HG02970 (cell line): ENCODE measurements at regions not wholly inside any gene's neighbourhood (a gene's known extent, or its start where the extent isn't known, plus 50 kb on each side); places are given as distances from the start of the nearest gene placed in this dataset.

Experiments
- ATAC-seq: cut with Tn5 transposase; IDR thresholded peaks from one replicate; pipeline ENCODE4 v1.9.1; 2021; ENCODE audit warnings: mild to moderate bottlenecking, moderate library complexity, moderate number of reproducible peaks; ENCODE audit not compliant: unreplicated experiment, low FRiP score

- no peak for ATAC-seq
These were observed 344.1 kb upstream of the ADAMTSL1 start for GRCh38 chr9:18129809-18130334.

DNA sequence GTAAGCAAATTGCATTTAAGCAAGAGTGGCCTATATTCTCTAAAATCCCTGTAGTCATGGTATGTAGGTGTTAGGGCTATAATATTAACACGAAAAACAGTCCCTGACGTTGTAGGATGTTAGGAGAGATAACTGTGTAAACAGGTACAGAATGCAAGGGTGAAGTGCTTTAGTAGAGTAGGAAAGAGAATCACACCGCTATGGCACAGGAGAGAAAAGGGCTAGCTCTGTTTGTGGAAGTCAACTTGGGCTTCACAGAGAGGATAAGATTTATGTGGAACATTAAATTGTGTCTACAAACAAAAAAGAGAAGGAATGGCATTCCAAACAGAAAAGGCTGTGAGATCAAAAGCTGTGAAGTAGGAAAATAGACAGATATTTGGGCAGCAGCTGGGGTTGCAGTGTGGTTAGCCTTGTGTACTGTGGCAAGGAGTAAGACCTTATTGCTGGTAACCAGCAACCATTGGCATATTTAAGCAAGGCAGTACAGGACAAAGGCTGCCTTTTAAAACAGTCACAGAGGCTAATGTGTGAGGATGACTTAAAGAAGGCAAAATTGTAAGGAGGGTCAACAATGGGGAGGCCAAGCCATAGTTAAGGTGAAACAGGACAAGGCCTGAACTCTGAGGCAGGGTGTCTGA, 337.5 kb upstream of the ADAMTSL1 start:
- ATAC-seq, result no peak

GRCh38 chr9:18137815-18138214, 336.1 kb upstream of the ADAMTSL1 start:
- no peak for ATAC-seq

- no peak for ATAC-seq
These were observed 335.3 kb upstream of the ADAMTSL1 start for GRCh38 chr9:18138656-18139055.

DNA sequence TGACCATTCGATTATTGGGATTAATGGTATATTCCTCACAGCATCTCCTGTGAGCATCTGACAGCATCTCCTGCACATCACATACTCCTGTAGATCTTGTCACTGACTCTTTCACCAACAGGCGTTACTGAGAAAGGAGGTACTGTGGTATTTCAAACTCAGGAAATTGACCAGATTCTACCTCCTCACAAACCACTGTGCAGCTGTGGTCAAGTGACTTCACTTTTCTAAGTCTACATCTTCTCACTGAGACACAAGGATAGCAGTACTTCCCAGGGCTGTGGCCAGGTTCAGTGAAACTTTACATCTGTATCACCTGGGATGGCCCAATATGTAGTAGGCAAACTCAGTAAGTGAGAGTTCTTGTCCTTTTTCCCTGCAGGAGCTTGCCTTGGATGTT, 332.3 kb upstream of the ADAMTSL1 start:
- ATAC-seq, result no peak

GRCh38 chr9:18143073-18143745, 330.7 kb upstream of the ADAMTSL1 start:
- no peak for ATAC-seq

DNA sequence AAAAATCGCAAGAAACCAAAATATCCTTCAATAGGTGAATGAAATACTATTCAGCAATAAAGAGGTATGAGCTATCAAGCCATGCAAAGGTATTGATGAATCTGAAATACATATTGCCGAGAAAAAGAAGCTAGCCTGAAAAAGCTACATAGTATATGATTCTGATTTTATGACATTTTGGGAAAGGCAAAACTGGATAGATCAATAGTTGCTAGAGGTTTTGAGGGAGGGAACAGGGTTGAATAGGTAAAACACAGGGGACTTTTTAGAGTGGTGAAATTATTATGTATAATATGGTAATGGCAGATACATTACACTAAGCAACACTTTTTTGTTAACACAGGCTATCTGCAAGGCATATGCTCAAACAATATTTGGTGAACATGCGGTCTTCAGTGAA, 327.6 kb upstream of the ADAMTSL1 start:
- ATAC-seq, result no peak

DNA sequence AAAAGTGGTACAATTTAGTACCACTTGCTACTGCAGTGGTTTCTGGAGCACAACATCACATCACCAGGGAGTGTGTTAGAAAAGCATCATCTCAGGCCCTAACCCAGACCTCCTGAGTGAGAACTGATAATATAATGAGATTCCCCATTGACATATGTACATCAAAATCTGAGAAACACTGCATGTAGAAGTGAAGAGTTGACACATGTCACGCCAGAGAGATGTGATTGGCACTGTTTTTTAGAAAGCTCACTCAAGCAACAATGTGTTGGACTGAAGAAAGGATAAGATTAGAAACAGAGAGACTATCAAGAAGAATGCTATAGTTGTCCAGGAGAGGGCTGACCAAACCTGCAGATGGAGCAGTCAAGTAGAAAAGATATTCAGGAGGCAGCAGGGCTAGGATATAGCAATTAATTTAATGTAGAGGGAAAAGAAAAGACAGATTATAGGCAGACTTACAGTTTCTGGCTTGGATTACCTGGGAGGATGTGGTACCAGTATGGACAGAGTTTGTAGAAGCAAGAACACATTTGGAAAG, 324.4 kb upstream of the ADAMTSL1 start:
- no peak for ATAC-seq

DNA sequence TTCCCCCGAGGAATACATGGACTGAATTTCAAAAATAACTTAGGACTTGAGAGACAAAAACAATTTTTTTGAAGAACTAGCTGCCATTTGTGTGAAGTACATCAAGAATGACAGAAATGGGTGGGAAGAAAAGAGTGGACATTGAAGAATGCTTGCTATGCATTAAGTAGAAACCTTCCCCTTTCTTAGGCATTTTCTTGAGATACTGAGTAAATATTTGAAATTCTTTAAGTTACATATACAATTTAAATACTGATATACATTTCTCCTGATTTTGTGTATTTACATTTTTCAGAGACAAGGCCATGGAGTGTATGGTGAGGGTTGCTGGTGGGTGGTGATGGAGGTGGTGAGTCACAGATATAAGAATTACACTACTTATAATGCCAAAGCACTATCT, 319.3 kb upstream of the ADAMTSL1 start:
- no peak for ATAC-seq

GRCh38 chr9:18159254-18159653, 314.7 kb upstream of the ADAMTSL1 start:
- ATAC-seq, result no peak

GRCh38 chr9:18163146-18163545, 310.8 kb upstream of the ADAMTSL1 start:
- ATAC-seq, result no peak

GRCh38 chr9:18167733-18168132, 306.2 kb upstream of the ADAMTSL1 start:
- ATAC-seq, result no peak

GRCh38 chr9:18173923-18174322, 300.0 kb upstream of the ADAMTSL1 start:
- no peak for ATAC-seq

GRCh38 chr9:18182636-18183035, 291.3 kb upstream of the ADAMTSL1 start:
- ATAC-seq, result no peak

DNA sequence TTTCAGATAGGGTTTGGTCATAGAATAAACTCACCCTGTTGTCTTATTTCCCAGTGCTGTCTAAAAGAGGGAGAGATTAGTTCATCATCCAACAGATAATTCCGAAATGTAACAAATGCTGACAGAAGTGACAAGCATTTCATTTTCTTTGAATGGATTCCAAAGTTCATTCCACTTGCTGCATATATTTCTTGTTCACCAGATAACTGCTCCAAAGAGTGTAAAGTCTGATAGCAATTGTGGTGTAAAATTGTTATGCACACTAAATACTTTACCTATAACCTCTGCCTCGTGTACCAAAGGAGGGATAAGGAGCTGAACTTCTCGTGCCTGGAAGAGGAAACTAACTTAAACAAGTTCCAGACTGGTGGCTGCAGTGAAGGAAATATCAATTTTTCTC, 290.0 kb upstream of the ADAMTSL1 start:
- ATAC-seq, result no peak

GRCh38 chr9:18184401-18184800, 289.6 kb upstream of the ADAMTSL1 start:
- no peak for ATAC-seq

DNA sequence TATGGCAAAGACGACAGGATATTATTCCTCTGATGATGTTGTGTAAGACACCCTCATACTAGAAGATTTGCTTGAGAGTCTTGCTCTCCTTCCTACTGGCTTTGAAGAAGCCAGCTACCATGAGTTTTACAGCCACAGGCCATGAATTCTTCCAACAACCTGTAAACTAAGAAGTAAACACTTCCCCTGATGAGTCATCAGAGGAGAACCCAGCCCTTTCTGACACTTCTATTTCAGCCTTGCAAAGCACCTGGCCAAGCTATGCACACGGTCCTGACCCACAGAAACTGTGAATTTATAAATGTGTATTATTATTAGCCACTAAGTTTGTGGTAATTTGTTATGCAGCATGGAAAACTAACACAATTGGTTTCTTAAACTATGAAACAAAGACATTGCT, 288.8 kb upstream of the ADAMTSL1 start:
- no peak for ATAC-seq

DNA sequence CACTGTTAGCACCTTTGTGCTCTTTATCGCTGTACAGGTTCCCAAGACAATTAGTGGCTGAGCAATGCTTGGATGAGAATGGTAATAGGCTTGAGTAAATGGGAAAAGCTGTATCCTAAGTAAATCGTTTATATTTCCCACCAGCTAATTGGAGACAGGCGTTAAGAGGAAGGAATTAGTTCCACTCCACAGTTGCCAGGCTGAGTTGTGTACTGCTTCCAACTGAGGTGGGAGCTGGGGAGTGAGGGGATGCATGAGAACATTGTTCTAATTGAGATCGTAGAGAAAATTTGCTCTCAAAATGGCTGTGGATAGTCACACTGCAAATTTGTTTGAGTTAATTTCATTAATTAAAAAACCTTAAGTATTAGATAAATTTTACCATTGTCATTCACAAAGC, 285.0 kb upstream of the ADAMTSL1 start:
- no peak for ATAC-seq

DNA sequence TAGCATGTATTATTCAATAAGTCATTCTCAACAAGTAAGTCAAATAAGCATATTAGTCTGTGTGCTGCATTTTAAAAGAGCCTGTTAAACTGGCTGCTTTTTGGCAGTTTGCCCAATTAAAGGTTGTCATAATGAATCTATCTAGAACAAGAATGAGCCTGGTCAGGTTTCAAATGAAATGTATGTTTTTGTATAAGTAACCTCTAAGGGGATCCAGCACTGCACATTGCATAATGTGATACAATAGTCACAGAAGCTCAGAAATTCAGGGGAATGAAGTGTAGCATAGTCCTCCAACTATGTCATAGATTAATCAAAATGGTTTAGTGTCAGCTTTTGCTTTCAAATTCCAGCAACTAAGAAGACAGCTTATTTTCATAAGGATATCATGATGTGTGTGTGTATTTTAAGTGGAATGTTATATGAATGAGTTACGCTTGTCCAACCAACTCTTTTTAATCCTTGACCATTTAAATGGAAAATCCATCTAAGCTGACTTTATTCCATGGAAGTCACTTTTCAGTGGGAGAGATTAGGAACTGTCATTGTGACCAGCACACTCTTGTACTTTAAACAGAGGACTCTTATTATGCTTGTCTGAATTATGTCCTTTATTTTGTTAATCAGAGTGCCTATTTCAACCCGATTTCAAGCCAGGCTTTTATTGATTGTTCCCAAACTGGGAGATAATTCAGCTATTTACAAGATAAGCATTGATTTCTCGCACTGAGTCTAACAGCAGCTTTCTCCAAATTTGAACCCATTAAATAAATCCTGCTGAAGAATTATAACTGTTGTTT, 283.9 kb upstream of the ADAMTSL1 start:
- no peak for ATAC-seq

DNA sequence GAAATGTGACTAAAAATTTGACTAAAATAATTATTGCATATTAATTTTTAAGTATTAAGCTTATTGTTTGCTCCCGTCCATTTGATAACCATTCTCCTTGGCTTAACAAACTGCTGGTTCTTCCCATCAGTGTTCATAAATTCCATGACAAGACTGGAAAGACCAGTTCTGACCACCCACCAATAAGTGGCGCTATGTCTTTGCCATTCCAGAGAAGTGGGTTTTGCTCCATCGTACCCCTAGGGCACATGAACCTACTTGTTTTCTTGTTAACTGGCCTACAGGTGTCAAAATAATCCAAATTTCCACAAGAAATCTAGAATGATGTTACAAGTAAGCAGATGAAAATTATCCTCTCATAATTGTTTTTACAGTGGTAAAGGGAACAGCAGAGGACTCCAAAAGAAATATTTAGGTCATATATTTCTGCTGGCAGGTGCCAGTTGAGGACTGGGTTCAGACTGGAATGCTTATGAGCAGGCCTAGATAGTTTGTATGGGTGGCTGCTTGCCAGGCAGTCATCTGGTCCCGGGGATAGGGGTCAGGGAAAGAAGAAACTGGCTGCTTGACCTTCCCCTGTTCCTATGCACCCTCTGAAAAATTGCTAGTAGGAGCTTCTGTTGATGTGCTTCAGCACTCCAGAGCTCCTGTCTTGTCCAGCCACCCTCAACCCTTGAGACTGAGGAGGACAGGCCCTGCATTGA, 283.1 kb upstream of the ADAMTSL1 start:
- no peak for ATAC-seq

GRCh38 chr9:18194316-18194715, 279.6 kb upstream of the ADAMTSL1 start:
- no peak for ATAC-seq
